ENCODE measurements at regions not wholly inside any gene's neighbourhood (a gene's known extent, or its start where the extent isn't known, plus 50 kb on each side); places are given as distances from the start of the nearest gene placed in this dataset.

DNA sequence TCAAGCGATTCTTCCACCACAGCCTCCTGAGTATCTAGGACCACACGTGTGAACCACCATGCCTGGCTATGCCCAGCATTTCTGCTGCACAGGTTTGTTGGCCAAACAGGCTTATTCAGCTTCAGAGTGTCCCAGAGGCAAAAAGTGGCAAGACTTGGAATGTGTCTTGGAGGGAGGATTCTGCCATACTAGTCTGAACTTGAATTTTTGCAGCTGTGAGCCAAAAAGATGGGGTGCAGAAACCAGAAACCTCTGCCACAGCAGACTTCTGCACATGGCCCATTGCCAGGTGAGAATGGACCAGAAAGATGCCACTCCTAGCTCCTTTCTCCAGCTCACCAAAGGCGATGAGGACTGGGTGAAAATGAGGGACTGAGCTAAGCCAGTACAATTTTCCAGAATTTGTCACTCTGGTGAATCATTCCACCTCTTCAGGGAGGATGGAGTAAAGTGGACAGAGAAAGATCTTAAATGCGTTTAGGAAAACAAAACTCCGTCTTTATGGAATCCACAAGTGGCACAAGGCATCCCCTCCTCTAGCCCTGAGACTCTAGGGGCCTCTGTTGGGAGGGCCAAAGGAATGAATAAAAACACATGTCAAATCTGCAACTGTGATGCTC is 369.1 kb upstream of the CLNK start:
- H3K4me3 ChIP-seq (ENCODE audit: low read depth, low read length), result no peak overlapping the region
- H3K36me3 ChIP-seq (ENCODE audit: control insufficient read depth, insufficient read depth, low read length), result no peaks in the 10 kb centered on the region
- no peaks in the 10 kb centered on the region for H3K27me3 ChIP-seq (ENCODE audit: control insufficient read depth, insufficient read depth, low read length)
- no peak for DNase-seq (ENCODE audit: low read depth)
- TF ChIP-seq, protein P1, sequence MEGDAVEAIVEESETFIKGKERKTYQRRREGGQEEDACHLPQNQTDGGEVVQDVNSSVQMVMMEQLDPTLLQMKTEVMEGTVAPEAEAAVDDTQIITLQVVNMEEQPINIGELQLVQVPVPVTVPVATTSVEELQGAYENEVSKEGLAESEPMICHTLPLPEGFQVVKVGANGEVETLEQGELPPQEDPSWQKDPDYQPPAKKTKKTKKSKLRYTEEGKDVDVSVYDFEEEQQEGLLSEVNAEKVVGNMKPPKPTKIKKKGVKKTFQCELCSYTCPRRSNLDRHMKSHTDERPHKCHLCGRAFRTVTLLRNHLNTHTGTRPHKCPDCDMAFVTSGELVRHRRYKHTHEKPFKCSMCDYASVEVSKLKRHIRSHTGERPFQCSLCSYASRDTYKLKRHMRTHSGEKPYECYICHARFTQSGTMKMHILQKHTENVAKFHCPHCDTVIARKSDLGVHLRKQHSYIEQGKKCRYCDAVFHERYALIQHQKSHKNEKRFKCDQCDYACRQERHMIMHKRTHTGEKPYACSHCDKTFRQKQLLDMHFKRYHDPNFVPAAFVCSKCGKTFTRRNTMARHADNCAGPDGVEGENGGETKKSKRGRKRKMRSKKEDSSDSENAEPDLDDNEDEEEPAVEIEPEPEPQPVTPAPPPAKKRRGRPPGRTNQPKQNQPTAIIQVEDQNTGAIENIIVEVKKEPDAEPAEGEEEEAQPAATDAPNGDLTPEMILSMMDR (IDR thresholded peaks at IDR 0.05; ENCODE audit: insufficient read depth, low read length, poor library complexity, severe bottlenecking), result no peak

DNA sequence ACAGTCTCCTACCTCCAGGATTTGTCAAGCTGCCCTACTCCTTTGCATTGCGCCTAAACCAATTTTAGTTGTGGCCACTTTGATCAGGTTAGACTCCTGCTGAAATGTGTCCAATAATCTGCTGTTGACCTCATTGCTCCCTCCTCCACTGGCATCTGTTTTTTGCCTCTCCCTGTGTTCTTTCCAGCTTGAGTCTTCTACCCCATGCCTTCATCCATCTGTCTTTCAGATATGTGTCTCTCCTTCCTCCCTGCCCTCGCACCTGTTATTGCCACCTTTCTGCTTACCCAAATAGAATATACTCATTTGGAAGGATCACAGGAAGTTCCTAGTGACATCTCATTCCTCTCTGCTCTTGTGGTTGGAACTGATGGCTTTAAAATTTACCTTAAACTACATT is 366.6 kb upstream of the CLNK start:
- Histone ChIP-seq H3K36me3 (ENCODE audit: control insufficient read depth, insufficient read depth, low read length) (no peaks in the 10 kb centered on the region), H3K4me3 (ENCODE audit: low read depth, low read length) (no peak overlapping the region), H3K27me3 (ENCODE audit: control insufficient read depth, insufficient read depth, low read length) (no peaks in the 10 kb centered on the region)
- TF ChIP-seq, protein P1 (IDR thresholded peaks at IDR 0.05; ENCODE audit: insufficient read depth, low read length, poor library complexity, severe bottlenecking), result no peak
- DNase-seq (ENCODE audit: low read depth), result no peak

DNA sequence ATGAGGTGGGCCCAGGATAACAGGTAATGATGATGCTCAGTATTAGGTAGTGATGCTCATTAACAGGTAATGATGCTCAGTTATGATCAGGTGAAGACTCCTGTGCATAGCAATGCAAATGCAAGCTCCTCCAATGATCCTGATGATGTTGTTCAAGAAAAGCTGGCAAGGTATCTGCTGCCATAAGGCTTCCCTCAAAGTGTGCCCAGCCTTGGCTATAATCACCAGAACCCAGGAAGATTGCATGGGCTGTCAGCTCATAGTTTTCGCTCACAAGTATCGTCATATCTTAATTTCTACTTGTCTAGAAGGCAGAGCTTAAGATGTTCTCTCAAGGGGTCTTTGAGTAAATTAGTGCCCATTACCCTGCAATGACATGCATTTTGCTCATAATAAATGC is 366.2 kb upstream of the CLNK start:
- TF ChIP-seq, protein P1 (IDR thresholded peaks at IDR 0.05; ENCODE audit: insufficient read depth, low read length, poor library complexity, severe bottlenecking), result no peak
- Histone ChIP-seq H3K27me3 (ENCODE audit: control insufficient read depth, insufficient read depth, low read length) (no peaks in the 10 kb centered on the region), H3K4me3 (ENCODE audit: low read depth, low read length) (no peak overlapping the region), H3K36me3 (ENCODE audit: control insufficient read depth, insufficient read depth, low read length) (no peaks in the 10 kb centered on the region)
- no peak for DNase-seq (ENCODE audit: low read depth)

GRCh38 chr4:11049001-11049400 is 364.4 kb upstream of the CLNK start:
- no peak overlapping the region for H3K4me3 ChIP-seq (ENCODE audit: low read depth, low read length)
- TF ChIP-seq, protein P1 (IDR thresholded peaks at IDR 0.05; ENCODE audit: insufficient read depth, low read length, poor library complexity, severe bottlenecking), result no peak
- no peaks in the 10 kb centered on the region for H3K36me3 ChIP-seq (ENCODE audit: control insufficient read depth, insufficient read depth, low read length)
- no peak for DNase-seq (ENCODE audit: low read depth)
- no peaks in the 10 kb centered on the region for H3K27me3 ChIP-seq (ENCODE audit: control insufficient read depth, insufficient read depth, low read length)

DNA sequence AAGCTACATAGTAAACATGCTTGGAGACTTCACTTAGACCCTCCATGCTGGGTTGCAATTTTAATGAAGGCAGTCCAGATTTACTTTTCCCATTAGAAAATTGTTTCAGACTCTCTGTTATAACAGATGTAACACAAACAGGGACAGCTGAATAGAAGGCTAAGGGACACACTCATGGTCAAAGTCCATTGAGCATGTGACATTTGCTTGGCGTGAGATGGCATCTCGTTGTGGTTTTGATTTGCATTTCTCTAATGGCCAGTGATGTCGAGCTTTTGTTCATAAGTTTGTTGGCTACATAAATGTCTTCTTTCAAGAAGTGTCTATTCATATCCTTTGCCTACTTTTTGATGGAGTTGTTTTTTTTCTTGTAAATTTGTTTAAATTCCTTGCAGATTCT is 358.2 kb upstream of the CLNK start:
- Histone ChIP-seq H3K36me3 (ENCODE audit: control insufficient read depth, insufficient read depth, low read length) (no peaks in the 10 kb centered on the region), H3K4me3 (ENCODE audit: low read depth, low read length) (no peak overlapping the region), H3K27me3 (ENCODE audit: control insufficient read depth, insufficient read depth, low read length) (no peaks in the 10 kb centered on the region)
- no peak for DNase-seq (ENCODE audit: low read depth)
- TF ChIP-seq, protein P1 (IDR thresholded peaks at IDR 0.05; ENCODE audit: insufficient read depth, low read length, poor library complexity, severe bottlenecking), result no peak

GRCh38 chr4:11039634-11040131 is 355.1 kb upstream of the CLNK start:
- Histone ChIP-seq H3K4me3 (ENCODE audit: low read depth, low read length) (no peak overlapping the region), H3K36me3 (ENCODE audit: control insufficient read depth, insufficient read depth, low read length) (no peaks in the 10 kb centered on the region), H3K27me3 (ENCODE audit: control insufficient read depth, insufficient read depth, low read length) (no peaks in the 10 kb centered on the region)
- no peak for DNase-seq (ENCODE audit: low read depth)
- TF ChIP-seq, protein P1 (IDR thresholded peaks at IDR 0.05; ENCODE audit: insufficient read depth, low read length, poor library complexity, severe bottlenecking), result no peak

Data from kidney epithelial cell (primary cell).